ENCODE measurements at regions not wholly inside any gene's neighbourhood (a gene's known extent, or its start where the extent isn't known, plus 50 kb on each side); places are given as distances from the start of the nearest gene placed in this dataset.

DNA sequence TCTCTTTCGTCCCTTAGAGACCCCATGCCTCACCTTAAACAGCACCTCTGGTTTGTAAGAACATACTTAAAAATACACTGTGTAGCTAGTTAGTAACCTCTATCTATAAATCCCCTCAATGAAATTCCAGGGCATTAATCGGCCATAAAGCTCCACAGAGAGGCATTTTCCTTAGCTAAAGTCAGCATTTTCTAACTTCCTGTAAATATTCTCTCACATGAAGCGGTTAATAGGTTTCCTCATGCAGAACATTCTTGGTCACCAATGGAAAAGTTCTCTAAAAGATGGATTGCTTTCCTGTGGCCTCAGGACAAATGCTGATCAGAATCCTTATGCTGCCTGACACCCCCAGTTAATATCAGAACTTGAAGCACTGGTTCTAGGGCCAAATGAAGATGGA lies 248.6 kb upstream of the BOD1L1 start:
- DNase-seq (ENCODE audit: low spot score), result no peak
- no peak overlapping the region for H3K4me3 Mint-ChIP-seq
- H3K27ac Mint-ChIP-seq, result no peak overlapping the region
- H3K4me1 Mint-ChIP-seq (ENCODE audit: low read depth), result no peaks in the 10 kb centered on the region
- no peaks in the 10 kb centered on the region for H3K9me3 Mint-ChIP-seq
- H3K36me3 Mint-ChIP-seq (ENCODE audit: low read depth), result no peaks in the 10 kb centered on the region
- H3K27me3 Mint-ChIP-seq (ENCODE audit: low read depth), result no peaks in the 10 kb centered on the region

DNA sequence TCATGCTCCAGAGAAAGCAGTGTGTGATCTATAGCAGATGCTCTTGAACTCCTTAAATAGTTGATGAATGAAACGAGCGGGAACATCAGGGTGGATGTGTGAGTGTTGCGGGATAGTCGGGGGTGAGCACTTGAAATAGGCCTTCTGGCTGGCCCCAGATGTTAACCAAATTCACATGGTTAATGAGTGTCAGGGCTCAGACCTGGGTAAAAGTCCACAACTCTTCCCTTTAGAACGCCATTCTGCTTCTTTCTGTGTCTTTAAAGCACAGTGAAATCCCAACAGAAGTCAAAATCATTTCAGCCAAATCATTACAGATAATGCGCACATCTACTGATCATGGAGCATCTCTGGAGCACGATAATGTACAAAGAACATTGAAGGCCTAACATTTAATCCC lies 249.4 kb upstream of the BOD1L1 start:
- Mint-ChIP-seq H3K4me3 (no peak overlapping the region), H3K27me3 (ENCODE audit: low read depth) (no peaks in the 10 kb centered on the region), H3K9me3 (no peaks in the 10 kb centered on the region), H3K36me3 (ENCODE audit: low read depth) (no peaks in the 10 kb centered on the region), H3K27ac (no peak overlapping the region), H3K4me1 (ENCODE audit: low read depth) (no peaks in the 10 kb centered on the region)
- DNase-seq (ENCODE audit: low spot score), result no peak

- H3K27ac Mint-ChIP-seq, result no peak overlapping the region
- no peaks in the 10 kb centered on the region for H3K9me3 Mint-ChIP-seq
- H3K4me1 Mint-ChIP-seq (ENCODE audit: low read depth), result no peaks in the 10 kb centered on the region
These were observed 250.1 kb upstream of the BOD1L1 start for GRCh38 chr4:13877626-13878025.

GRCh38 chr4:13881892-13882291 lies 254.4 kb upstream of the BOD1L1 start:
- Mint-ChIP-seq H3K9me3 (no peaks in the 10 kb centered on the region), H3K4me3 (no peak overlapping the region), H3K27me3 (ENCODE audit: low read depth) (no peaks in the 10 kb centered on the region), H3K36me3 (ENCODE audit: low read depth) (no peaks in the 10 kb centered on the region), H3K27ac (no peak overlapping the region), H3K4me1 (ENCODE audit: low read depth) (no peaks in the 10 kb centered on the region)
- DNase-seq (ENCODE audit: low spot score), result no peak

More at GRCh38 chr4:13877626-13878025, 250.1 kb upstream of the BOD1L1 start:
- no peak for DNase-seq (ENCODE audit: low spot score)
- no peak overlapping the region for H3K4me3 Mint-ChIP-seq
- no peaks in the 10 kb centered on the region for H3K27me3 Mint-ChIP-seq (ENCODE audit: low read depth)
- H3K36me3 Mint-ChIP-seq (ENCODE audit: low read depth), result no peaks in the 10 kb centered on the region

DNA sequence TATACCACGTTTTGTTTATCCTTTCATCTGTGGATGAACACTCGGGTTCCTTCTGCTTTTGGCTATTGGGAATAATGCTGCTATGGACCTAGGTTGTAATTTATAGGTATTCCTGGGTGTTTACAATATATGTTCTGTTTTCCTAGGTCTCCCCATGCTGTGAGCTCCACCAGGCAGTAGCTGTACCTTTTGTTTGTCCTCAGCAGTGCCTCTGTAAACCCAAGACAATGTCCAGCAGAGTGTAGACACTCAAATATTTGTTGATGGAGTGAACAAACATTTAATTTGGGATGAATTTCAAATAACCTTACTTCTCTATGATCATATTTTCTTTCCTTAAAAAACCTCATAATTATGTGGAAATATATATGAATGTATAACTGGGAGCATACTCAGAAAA lies 259.5 kb upstream of the BOD1L1 start:
- no peaks in the 10 kb centered on the region for H3K36me3 Mint-ChIP-seq (ENCODE audit: low read depth)
- no peaks in the 10 kb centered on the region for H3K27me3 Mint-ChIP-seq (ENCODE audit: low read depth)
- H3K4me3 Mint-ChIP-seq, result no peak overlapping the region
- DNase-seq (ENCODE audit: low spot score), result no peak
- H3K9me3 Mint-ChIP-seq, result no peaks in the 10 kb centered on the region
- H3K4me1 Mint-ChIP-seq (ENCODE audit: low read depth), result no peaks in the 10 kb centered on the region
- no peak overlapping the region for H3K27ac Mint-ChIP-seq

DNA sequence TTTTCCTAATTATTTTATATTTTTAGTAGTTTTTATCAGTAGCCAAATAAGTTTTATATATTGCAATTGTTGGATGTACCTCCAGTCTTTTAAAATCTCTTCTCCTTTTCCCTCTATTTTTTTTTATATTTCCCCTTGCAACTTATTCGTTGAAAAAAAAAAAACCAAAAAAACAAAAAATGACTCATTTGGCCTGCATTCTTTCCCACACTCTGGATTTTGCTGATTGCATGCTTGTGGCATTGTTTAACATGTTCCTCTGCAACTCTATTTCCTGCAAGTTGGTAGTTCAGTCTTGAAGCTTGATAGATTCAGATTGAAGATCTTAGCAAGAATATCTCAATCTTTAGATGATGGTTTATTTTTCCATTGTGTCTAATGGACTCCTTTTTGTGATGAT lies 260.6 kb upstream of the BOD1L1 start:
- H3K27me3 Mint-ChIP-seq (ENCODE audit: low read depth), result no peaks in the 10 kb centered on the region
- no peak overlapping the region for H3K27ac Mint-ChIP-seq
- H3K9me3 Mint-ChIP-seq, result no peaks in the 10 kb centered on the region
- no peaks in the 10 kb centered on the region for H3K4me1 Mint-ChIP-seq (ENCODE audit: low read depth)
- H3K4me3 Mint-ChIP-seq, result no peak overlapping the region
- no peak for DNase-seq (ENCODE audit: low spot score)
- no peaks in the 10 kb centered on the region for H3K36me3 Mint-ChIP-seq (ENCODE audit: low read depth)

DNA sequence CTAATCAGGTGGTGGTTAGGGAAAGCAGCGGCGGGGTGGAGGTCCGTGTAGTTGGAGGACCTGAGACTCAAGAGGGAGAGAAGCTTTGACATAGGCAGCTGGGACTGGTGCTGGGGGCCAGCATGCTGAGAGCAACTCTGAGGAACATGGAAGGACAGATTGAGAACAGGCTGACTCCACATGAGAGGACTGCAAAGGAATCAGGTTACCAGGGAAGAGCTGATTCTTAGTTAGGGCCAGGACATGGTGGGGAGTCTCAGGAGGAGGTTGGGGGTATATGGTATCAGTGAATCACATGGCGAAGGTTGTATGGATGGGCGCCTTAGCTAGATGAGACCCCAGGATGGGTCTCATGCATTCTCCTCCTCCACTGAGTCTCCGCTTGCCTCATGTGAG lies 264.0 kb upstream of the BOD1L1 start:
- Mint-ChIP-seq H3K4me1 (ENCODE audit: low read depth) (no peaks in the 10 kb centered on the region), H3K27ac (no peak overlapping the region), H3K9me3 (no peaks in the 10 kb centered on the region), H3K27me3 (ENCODE audit: low read depth) (no peaks in the 10 kb centered on the region), H3K4me3 (no peak overlapping the region), H3K36me3 (ENCODE audit: low read depth) (no peaks in the 10 kb centered on the region)
- no peak for DNase-seq (ENCODE audit: low spot score)

DNA sequence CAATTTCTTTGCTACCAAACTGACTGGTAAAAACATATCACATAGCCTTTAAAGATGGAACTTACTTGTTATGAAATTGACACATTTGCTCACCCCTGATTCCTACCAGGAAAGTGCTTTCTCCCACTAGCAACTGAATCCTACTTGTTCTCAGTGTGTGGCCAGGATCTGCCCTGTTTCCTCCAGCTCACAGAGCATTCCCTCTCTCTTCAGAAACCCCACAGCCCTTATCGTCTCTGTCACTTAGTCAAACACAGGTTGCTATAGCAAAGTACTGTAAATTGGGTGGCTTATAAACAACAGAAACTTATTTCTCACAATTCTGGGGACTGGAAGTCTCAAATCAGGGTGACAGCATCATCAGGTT lies 265.2 kb upstream of the BOD1L1 start:
- Mint-ChIP-seq H3K27ac (no peak overlapping the region), H3K27me3 (ENCODE audit: low read depth) (no peaks in the 10 kb centered on the region), H3K4me3 (no peak overlapping the region), H3K4me1 (ENCODE audit: low read depth) (no peaks in the 10 kb centered on the region), H3K9me3 (no peaks in the 10 kb centered on the region), H3K36me3 (ENCODE audit: low read depth) (no peaks in the 10 kb centered on the region)
- no peak for DNase-seq (ENCODE audit: low spot score)

DNA sequence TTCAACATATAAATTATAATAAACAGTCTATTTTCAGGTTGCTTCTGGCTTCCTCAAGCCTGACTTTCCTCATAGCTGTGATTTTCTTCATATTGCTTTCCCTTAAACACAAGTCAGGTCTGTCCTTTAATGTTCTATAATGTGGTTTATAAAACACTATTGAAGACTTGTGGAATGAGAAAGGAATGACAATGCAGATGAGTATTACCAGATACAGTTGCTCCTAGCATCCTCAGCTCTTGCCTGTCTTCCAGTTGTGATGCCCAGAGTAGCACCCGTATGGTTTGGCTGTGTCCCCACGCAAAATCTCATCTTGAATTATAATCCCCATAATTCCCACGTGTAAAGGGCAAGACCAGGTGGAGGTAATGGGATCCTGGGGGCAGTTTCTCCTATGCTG lies 265.7 kb upstream of the BOD1L1 start:
- H3K36me3 Mint-ChIP-seq (ENCODE audit: low read depth), result no peaks in the 10 kb centered on the region
- no peaks in the 10 kb centered on the region for H3K4me1 Mint-ChIP-seq (ENCODE audit: low read depth)
- DNase-seq (ENCODE audit: low spot score), result no peak
- no peaks in the 10 kb centered on the region for H3K9me3 Mint-ChIP-seq
- no peaks in the 10 kb centered on the region for H3K27me3 Mint-ChIP-seq (ENCODE audit: low read depth)
- no peak overlapping the region for H3K4me3 Mint-ChIP-seq
- no peak overlapping the region for H3K27ac Mint-ChIP-seq

DNA sequence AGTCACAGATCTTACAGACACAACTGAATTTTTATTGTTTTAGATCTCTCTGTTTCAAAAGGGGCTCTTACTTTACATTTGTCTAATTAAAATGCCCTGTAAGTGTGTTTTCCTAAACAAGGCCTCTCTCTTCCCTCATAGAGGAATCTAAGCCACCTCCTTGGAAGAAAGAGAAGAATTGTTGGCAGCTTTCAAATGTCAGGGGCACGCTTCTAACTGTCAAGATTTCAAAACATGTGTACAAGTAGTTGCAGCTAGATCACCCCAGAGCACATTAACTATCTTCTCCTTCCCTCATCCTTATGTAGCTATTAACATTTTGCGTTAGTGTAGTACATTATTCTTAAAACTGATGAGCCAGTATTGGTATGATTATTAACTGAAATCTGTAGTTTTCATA lies 266.5 kb upstream of the BOD1L1 start:
- no peaks in the 10 kb centered on the region for H3K27me3 Mint-ChIP-seq (ENCODE audit: low read depth)

GRCh38 chr4:13900780-13901179 lies 273.3 kb upstream of the BOD1L1 start:
- Mint-ChIP-seq H3K27me3 (ENCODE audit: low read depth) (no peaks in the 10 kb centered on the region), H3K4me1 (ENCODE audit: low read depth) (no peaks in the 10 kb centered on the region), H3K9me3 (no peaks in the 10 kb centered on the region), H3K27ac (no peak overlapping the region), H3K36me3 (ENCODE audit: low read depth) (no peaks in the 10 kb centered on the region), H3K4me3 (no peak overlapping the region)
- DNase-seq (ENCODE audit: low spot score), result no peak

More for the DNA sequence above, 266.5 kb upstream of the BOD1L1 start:
- Mint-ChIP-seq H3K27ac (no peak overlapping the region), H3K36me3 (ENCODE audit: low read depth) (no peaks in the 10 kb centered on the region), H3K9me3 (no peaks in the 10 kb centered on the region), H3K4me3 (no peak overlapping the region), H3K4me1 (ENCODE audit: low read depth) (no peaks in the 10 kb centered on the region)
- DNase-seq (ENCODE audit: low spot score), result no peak

GRCh38 chr4:13902146-13902545 lies 274.6 kb upstream of the BOD1L1 start:
- no peaks in the 10 kb centered on the region for H3K27me3 Mint-ChIP-seq (ENCODE audit: low read depth)
- no peaks in the 10 kb centered on the region for H3K9me3 Mint-ChIP-seq
- H3K27ac Mint-ChIP-seq, result no peak overlapping the region
- no peak for DNase-seq (ENCODE audit: low spot score)
- no peaks in the 10 kb centered on the region for H3K36me3 Mint-ChIP-seq (ENCODE audit: low read depth)
- H3K4me1 Mint-ChIP-seq (ENCODE audit: low read depth), result no peaks in the 10 kb centered on the region
- no peak overlapping the region for H3K4me3 Mint-ChIP-seq

DNA sequence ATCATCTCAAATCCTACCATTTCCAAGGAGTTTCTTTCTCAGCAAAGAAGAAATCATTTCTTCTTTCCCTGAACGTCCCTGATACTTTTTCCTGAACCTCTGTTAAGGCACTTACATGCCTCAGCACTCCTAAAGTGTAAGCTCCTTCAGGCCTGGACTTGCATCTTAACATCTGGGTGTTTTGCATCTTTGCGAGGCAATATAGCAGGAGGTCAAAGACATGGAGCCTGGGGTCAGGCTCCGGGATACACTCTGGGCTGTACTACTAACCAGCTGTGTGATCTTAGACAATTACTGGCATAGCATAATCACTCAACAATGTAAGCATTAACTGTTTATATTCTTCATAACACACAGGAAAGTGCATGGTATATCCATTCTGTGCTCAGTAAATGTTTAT lies 275.5 kb upstream of the BOD1L1 start:
- no peak overlapping the region for H3K4me3 Mint-ChIP-seq
- no peak for DNase-seq (ENCODE audit: low spot score)
- H3K27me3 Mint-ChIP-seq (ENCODE audit: low read depth), result no peaks in the 10 kb centered on the region
- no peak overlapping the region for H3K27ac Mint-ChIP-seq
- no peaks in the 10 kb centered on the region for H3K36me3 Mint-ChIP-seq (ENCODE audit: low read depth)
- H3K4me1 Mint-ChIP-seq (ENCODE audit: low read depth), result no peaks in the 10 kb centered on the region
- no peaks in the 10 kb centered on the region for H3K9me3 Mint-ChIP-seq

GRCh38 chr4:13903901-13904300 lies 276.4 kb upstream of the BOD1L1 start:
- H3K4me3 Mint-ChIP-seq, result no peak overlapping the region
- H3K9me3 Mint-ChIP-seq, result no peaks in the 10 kb centered on the region
- no peak overlapping the region for H3K27ac Mint-ChIP-seq
- H3K4me1 Mint-ChIP-seq (ENCODE audit: low read depth), result no peaks in the 10 kb centered on the region
- no peaks in the 10 kb centered on the region for H3K36me3 Mint-ChIP-seq (ENCODE audit: low read depth)
- DNase-seq (ENCODE audit: low spot score), result no peak
- H3K27me3 Mint-ChIP-seq (ENCODE audit: low read depth), result no peaks in the 10 kb centered on the region

DNA sequence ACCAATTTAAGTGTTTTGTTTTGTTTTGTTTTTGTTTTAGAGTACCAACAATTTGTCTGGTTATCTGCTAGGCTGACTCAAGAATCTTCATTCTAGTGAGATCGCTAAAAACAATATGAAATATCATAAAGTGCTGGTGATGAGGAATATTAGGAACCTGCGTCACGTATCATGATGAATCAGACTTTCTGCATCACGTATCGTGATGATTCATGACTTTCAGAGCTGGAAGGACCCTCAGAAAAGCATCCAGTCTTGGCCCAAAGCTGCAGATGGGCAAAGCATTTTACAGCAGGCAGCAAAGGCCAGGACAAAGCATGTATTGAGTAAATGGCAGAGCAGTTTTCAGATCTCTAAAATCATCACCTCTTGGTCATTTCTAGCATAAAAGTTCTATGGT lies 278.0 kb upstream of the BOD1L1 start:
- Mint-ChIP-seq H3K4me1 (ENCODE audit: low read depth) (no peaks in the 10 kb centered on the region), H3K27ac (no peak overlapping the region), H3K36me3 (ENCODE audit: low read depth) (no peaks in the 10 kb centered on the region), H3K27me3 (ENCODE audit: low read depth) (no peaks in the 10 kb centered on the region), H3K4me3 (no peak overlapping the region), H3K9me3 (no peaks in the 10 kb centered on the region)
- no peak for DNase-seq (ENCODE audit: low spot score)

GRCh38 chr4:13906727-13907126 lies 279.2 kb upstream of the BOD1L1 start:
- H3K9me3 Mint-ChIP-seq, result no peaks in the 10 kb centered on the region
- no peak overlapping the region for H3K4me3 Mint-ChIP-seq
- no peaks in the 10 kb centered on the region for H3K27me3 Mint-ChIP-seq (ENCODE audit: low read depth)
- DNase-seq (ENCODE audit: low spot score), result no peak
- no peaks in the 10 kb centered on the region for H3K4me1 Mint-ChIP-seq (ENCODE audit: low read depth)
- no peak overlapping the region for H3K27ac Mint-ChIP-seq
- H3K36me3 Mint-ChIP-seq (ENCODE audit: low read depth), result no peaks in the 10 kb centered on the region
